ENCODE measurements at regions not wholly inside any gene's neighbourhood (a gene's known extent, or its start where the extent isn't known, plus 50 kb on each side); places are given as distances from the start of the nearest gene placed in this dataset.

- no peak for DNase-seq (ENCODE audit: extremely low spot score)
- Histone ChIP-seq H3K27ac (ENCODE audit: low read depth) (no peak overlapping the region), H3K36me3 (ENCODE audit: insufficient read depth) (no peaks in the 10 kb centered on the region), H3K4me3 (ENCODE audit: low read depth, low read length) (no peak overlapping the region), H3K4me1 (ENCODE audit: insufficient read depth) (no peaks in the 10 kb centered on the region)
Measured at GRCh38 chrX:45322820-45323219, 122.1 kb upstream of the DIPK2B start.

- no peak overlapping the region for H3K4me3 ChIP-seq (ENCODE audit: low read depth, low read length)
- no peak overlapping the region for H3K27ac ChIP-seq (ENCODE audit: low read depth)
- 11% methylated on average over 2 of the region's 2 CpGs for WGBS
- no peaks in the 10 kb centered on the region for H3K4me1 ChIP-seq (ENCODE audit: insufficient read depth)
- H3K36me3 ChIP-seq (ENCODE audit: insufficient read depth): no peaks in the 10 kb centered on the region
- peak; percentile 29 for DNase-seq (ENCODE audit: extremely low spot score)
Measured at GRCh38 chrX:45322382-45322781, 121.7 kb upstream of the DIPK2B start.

- no peak for DNase-seq (ENCODE audit: extremely low spot score)
- H3K36me3 ChIP-seq (ENCODE audit: insufficient read depth): no peaks in the 10 kb centered on the region
Measured at GRCh38 chrX:45320191-45320590, 119.5 kb upstream of the DIPK2B start.

GRCh38 chrX:45309801-45310200 lies 109.1 kb upstream of the DIPK2B start:
- whole genome bisulfite sequencing: 85% methylated on average over 1 of the region's 1 CpG
- Histone ChIP-seq H3K4me1 (ENCODE audit: insufficient read depth) (no peaks in the 10 kb centered on the region), H3K36me3 (ENCODE audit: insufficient read depth) (no peaks in the 10 kb centered on the region), H3K4me3 (ENCODE audit: low read depth, low read length) (no peak overlapping the region), H3K27ac (ENCODE audit: low read depth) (no peak overlapping the region)
- no peak for DNase-seq (ENCODE audit: extremely low spot score)

More at GRCh38 chrX:45320191-45320590, 119.5 kb upstream of the DIPK2B start:
- H3K4me1 ChIP-seq (ENCODE audit: insufficient read depth): no peaks in the 10 kb centered on the region
- WGBS: 71% methylated on average over 1 of the region's 1 CpG
- H3K4me3 ChIP-seq (ENCODE audit: low read depth, low read length): no peak overlapping the region
- no peak overlapping the region for H3K27ac ChIP-seq (ENCODE audit: low read depth)

- no peak for DNase-seq (ENCODE audit: extremely low spot score)
- 85% methylated on average over 4 of the region's 4 CpGs for WGBS
- Histone ChIP-seq H3K36me3 (ENCODE audit: insufficient read depth) (no peaks in the 10 kb centered on the region), H3K4me1 (ENCODE audit: insufficient read depth) (no peaks in the 10 kb centered on the region), H3K27ac (ENCODE audit: low read depth) (no peak overlapping the region), H3K4me3 (ENCODE audit: low read depth, low read length) (no peak overlapping the region)
Measured at GRCh38 chrX:45309096-45309495, 108.4 kb upstream of the DIPK2B start.

GRCh38 chrX:45306794-45307193 lies 106.1 kb upstream of the DIPK2B start:
- no peak for DNase-seq (ENCODE audit: extremely low spot score)
- 29% methylated on average over 1 of the region's 1 CpG for WGBS
- H3K27ac ChIP-seq (ENCODE audit: low read depth): no peak overlapping the region
- no peaks in the 10 kb centered on the region for H3K4me1 ChIP-seq (ENCODE audit: insufficient read depth)
- no peaks in the 10 kb centered on the region for H3K36me3 ChIP-seq (ENCODE audit: insufficient read depth)
- H3K4me3 ChIP-seq (ENCODE audit: low read depth, low read length): no peak overlapping the region

- no peak overlapping the region for H3K4me3 ChIP-seq (ENCODE audit: low read depth, low read length)
- 95% methylated on average over 2 of the region's 2 CpGs for WGBS
- no peak overlapping the region for H3K27ac ChIP-seq (ENCODE audit: low read depth)
- H3K4me1 ChIP-seq (ENCODE audit: insufficient read depth): no peaks in the 10 kb centered on the region
- no peaks in the 10 kb centered on the region for H3K36me3 ChIP-seq (ENCODE audit: insufficient read depth)
- no peak for DNase-seq (ENCODE audit: extremely low spot score)
Measured at GRCh38 chrX:45300638-45301037, 100.0 kb upstream of the DIPK2B start.

- DNase-seq (ENCODE audit: extremely low spot score): no peak
- H3K27ac ChIP-seq (ENCODE audit: low read depth): no peak overlapping the region
- no peaks in the 10 kb centered on the region for H3K36me3 ChIP-seq (ENCODE audit: insufficient read depth)
- H3K4me1 ChIP-seq (ENCODE audit: insufficient read depth): no peaks in the 10 kb centered on the region
- no peak overlapping the region for H3K4me3 ChIP-seq (ENCODE audit: low read depth, low read length)
- WGBS: 18% methylated on average over 3 of the region's 3 CpGs
Measured at GRCh38 chrX:45295259-45295986, 94.7 kb upstream of the DIPK2B start.

- Histone ChIP-seq H3K36me3 (ENCODE audit: insufficient read depth) (no peaks in the 10 kb centered on the region), H3K4me1 (ENCODE audit: insufficient read depth) (no peaks in the 10 kb centered on the region), H3K4me3 (ENCODE audit: low read depth, low read length) (no peak overlapping the region), H3K27ac (ENCODE audit: low read depth) (no peak overlapping the region)
- no peak for DNase-seq (ENCODE audit: extremely low spot score)
- WGBS: 45% methylated on average over 1 of the region's 1 CpG
Measured at GRCh38 chrX:45274576-45274975, 73.9 kb upstream of the DIPK2B start.

- no peak overlapping the region for H3K27ac ChIP-seq (ENCODE audit: low read depth)
- 95% methylated on average over 1 of the region's 1 CpG for WGBS
- no peak for DNase-seq (ENCODE audit: extremely low spot score)
- H3K4me1 ChIP-seq (ENCODE audit: insufficient read depth): no peaks in the 10 kb centered on the region
- H3K36me3 ChIP-seq (ENCODE audit: insufficient read depth): no peaks in the 10 kb centered on the region
- no peak overlapping the region for H3K4me3 ChIP-seq (ENCODE audit: low read depth, low read length)
Measured at GRCh38 chrX:45267007-45267406, 66.3 kb upstream of the DIPK2B start.

GRCh38 chrX:45266456-45266855 lies 65.8 kb upstream of the DIPK2B start:
- Histone ChIP-seq H3K4me1 (ENCODE audit: insufficient read depth) (no peaks in the 10 kb centered on the region), H3K27ac (ENCODE audit: low read depth) (no peak overlapping the region), H3K4me3 (ENCODE audit: low read depth, low read length) (no peak overlapping the region), H3K36me3 (ENCODE audit: insufficient read depth) (no peaks in the 10 kb centered on the region)
- DNase-seq (ENCODE audit: extremely low spot score): no peak
- 85% methylated on average over 1 of the region's 1 CpG for WGBS

- Histone ChIP-seq H3K27ac (ENCODE audit: low read depth) (no peak overlapping the region), H3K4me1 (ENCODE audit: insufficient read depth) (no peaks in the 10 kb centered on the region)
- 71% methylated on average over 7 of the region's 7 CpGs for WGBS
Measured at GRCh38 chrX:45264865-45265264, 64.2 kb upstream of the DIPK2B start.

GRCh38 chrX:45261471-45261870 lies 60.8 kb upstream of the DIPK2B start:
- H3K4me3 ChIP-seq (ENCODE audit: low read depth, low read length): no peak overlapping the region
- no peaks in the 10 kb centered on the region for H3K36me3 ChIP-seq (ENCODE audit: insufficient read depth)
- WGBS: 97% methylated on average over 1 of the region's 1 CpG
- H3K4me1 ChIP-seq (ENCODE audit: insufficient read depth): no peaks in the 10 kb centered on the region
- DNase-seq (ENCODE audit: extremely low spot score): no peak
- no peak overlapping the region for H3K27ac ChIP-seq (ENCODE audit: low read depth)

More at GRCh38 chrX:45264865-45265264, 64.2 kb upstream of the DIPK2B start:
- Histone ChIP-seq H3K4me3 (ENCODE audit: low read depth, low read length) (no peak overlapping the region), H3K36me3 (ENCODE audit: insufficient read depth) (no peaks in the 10 kb centered on the region)
- no peak for DNase-seq (ENCODE audit: extremely low spot score)

- H3K4me3 ChIP-seq (ENCODE audit: low read depth, low read length): no peak overlapping the region
- no peaks in the 10 kb centered on the region for H3K36me3 ChIP-seq (ENCODE audit: insufficient read depth)
- no peak for DNase-seq (ENCODE audit: extremely low spot score)
- WGBS: 70% methylated on average over 1 of the region's 1 CpG
- no peaks in the 10 kb centered on the region for H3K4me1 ChIP-seq (ENCODE audit: insufficient read depth)
- H3K27ac ChIP-seq (ENCODE audit: low read depth): no peak overlapping the region
Measured at GRCh38 chrX:45261005-45261404, 60.3 kb upstream of the DIPK2B start.
